GM23338 (cell line): ENCODE measurements at regions not wholly inside any gene's neighbourhood (a gene's known extent, or its start where the extent isn't known, plus 50 kb on each side); places are given as distances from the start of the nearest gene placed in this dataset.

Source experiments
- ATAC-seq: fragments of 200-7000 bp; cut with Tn5 transposase; 3 replicates; pipeline ENCODE4 v1.9.1; 2020
- DNase-seq: peaks from one replicate; pipeline ENCODE4 v3.0.0-alpha.2; 2015; ENCODE audit warnings: low spot score
- H2AFZ ChIP-seq: fragments of 200-600 bp; sonication (generic); 2 replicates; pipeline ENCODE4 v1.8.0; 2016; ENCODE audit warnings: antibody characterized with exemption, mild to moderate bottlenecking, moderate library complexity
- H3F3A ChIP-seq: fragments of 200-600 bp; sonication (generic); replicated peaks from 2 replicates; pipeline ENCODE4 v1.8.0; 2017; ENCODE audit warnings: antibody characterized with exemption, mixed run types, low read depth
- H3K27ac ChIP-seq: fragments of 200-600 bp; sonication (generic); 2 replicates; pipeline ENCODE4 v1.6.1; 2016; ENCODE audit warnings: low read depth
- H3K27me3 ChIP-seq: fragments of 200-600 bp; sonication (generic); 2 replicates; pipeline ENCODE4 v1.8.0; 2016; ENCODE audit warnings: mild to moderate bottlenecking, mixed run types, moderate library complexity; ENCODE audit not compliant: insufficient read depth
- H3K36me3 ChIP-seq: fragments of 200-600 bp; sonication (generic); 2 replicates; pipeline ENCODE4 v1.8.0; 2016; ENCODE audit warnings: mild to moderate bottlenecking; ENCODE audit not compliant: insufficient read depth
- H3K4me1 ChIP-seq: fragments of 200-600 bp; sonication (generic); 2 replicates; pipeline ENCODE4 v1.8.0; 2016; ENCODE audit warnings: mild to moderate bottlenecking, moderate library complexity; ENCODE audit not compliant: insufficient read depth
- H3K4me2 ChIP-seq: fragments of 200-600 bp; sonication (generic); 2 replicates; pipeline ENCODE4 v1.7.1; 2017; ENCODE audit warnings: mixed run types
- H3K4me3 ChIP-seq: fragments of 200-600 bp; sonication (generic); 2 replicates; pipeline ENCODE4 v1.6.1; 2016; ENCODE audit warnings: mixed run types
- H3K79me2 ChIP-seq: fragments of 200-600 bp; sonication (generic); replicated peaks from 2 replicates; pipeline ENCODE4 v1.8.0; 2017; ENCODE audit warnings: mild to moderate bottlenecking; ENCODE audit not compliant: insufficient read depth
- H3K9me2 ChIP-seq: fragments of 200-600 bp; sonication (generic); 2 replicates; pipeline ENCODE4 v1.8.0; 2017; ENCODE audit not compliant: insufficient read depth
- H4K20me1 ChIP-seq: fragments of 200-600 bp; sonication (generic); replicated peaks from 2 replicates; pipeline ENCODE4 v1.8.0; 2017; ENCODE audit warnings: mild to moderate bottlenecking; ENCODE audit not compliant: insufficient read depth
- H3K27ac Mint-ChIP-seq: 2 replicates; pipeline ENCODE4 v1.8.0; 2020; ENCODE audit warnings: inconsistent platforms, mild to moderate bottlenecking, moderate library complexity, mixed read lengths
- H3K27me3 Mint-ChIP-seq: 3 replicates; pipeline ENCODE4 v1.8.0; 2022; ENCODE audit warnings: low read depth, mild to moderate bottlenecking, moderate library complexity, mixed read lengths, inconsistent platforms; ENCODE audit not compliant: insufficient read depth, poor library complexity
- H3K36me3 Mint-ChIP-seq: 3 replicates; pipeline ENCODE4 v1.8.0; 2021; ENCODE audit warnings: low read depth, mild to moderate bottlenecking, inconsistent platforms, moderate library complexity, mixed read lengths
- H3K4me1 Mint-ChIP-seq: 3 replicates; pipeline ENCODE4 v1.8.0; 2020; ENCODE audit warnings: mild to moderate bottlenecking, inconsistent platforms, mixed read lengths
- H3K4me3 Mint-ChIP-seq: 3 replicates; pipeline ENCODE4 v1.8.0; 2021; ENCODE audit warnings: moderate library complexity, mild to moderate bottlenecking, inconsistent platforms, mixed read lengths
- H3K9me3 Mint-ChIP-seq: 3 replicates; pipeline ENCODE4 v1.8.0; 2020; ENCODE audit warnings: moderate library complexity, mild to moderate bottlenecking, inconsistent platforms, mixed read lengths
- ETS1 ChIP-seq: IDR thresholded peaks from 2 replicates; pipeline ENCODE4 v1.6.1; 2016; ENCODE audit warnings: antibody characterized with exemption
- POLR2AphosphoS5 ChIP-seq: IDR thresholded peaks from 2 replicates; pipeline ENCODE4 v1.6.1; 2016; ENCODE audit warnings: antibody characterized with exemption, low read depth
- ZNF114 ChIP-seq: fragments of 250-450 bp; sonication (Bioruptor Pico); IDR thresholded peaks from 2 replicates; pipeline ENCODE4 v1.5.0; 2020; ENCODE audit warnings: mild to moderate bottlenecking, moderate library complexity
- TF ChIP-seq, protein P1 (sequence below): fragments of 250-450 bp; sonication (Bioruptor Pico); IDR thresholded peaks from 2 replicates; pipeline ENCODE4 v1.5.0; 2020; ENCODE audit warnings: mild to moderate bottlenecking, moderate library complexity
- TF ChIP-seq, protein P2 (sequence below), 2 experiments: fragments of 200-600 bp in 1 of 2; sonication (generic) in 1 of 2; conservative IDR thresholded peaks; 2 replicates each; pipeline versions ENCODE4 v1.5.1 to v1.6.1; 2016 to 2017; ENCODE audit warnings: antibody characterized with exemption in 2 of 2, low read depth in 2 of 2, mild to moderate bottlenecking in 2 of 2, moderate library complexity in 1 of 2

- no peak overlapping the region for H3K4me2 ChIP-seq
- ATAC-seq (no peak), DNase-seq (no peak)
- no peaks in the 10 kb centered on the region for H3K36me3 ChIP-seq
- H3F3A ChIP-seq, result no peaks in the 10 kb centered on the region
- no peak overlapping the region for H2AFZ ChIP-seq
- no peaks in the 10 kb centered on the region for H3K4me1 ChIP-seq
- H3K36me3 Mint-ChIP-seq, result no peaks in the 10 kb centered on the region
- no peaks in the 10 kb centered on the region for H3K27me3 ChIP-seq
- H3K9me2 ChIP-seq, result no peaks in the 10 kb centered on the region
- H3K4me3 Mint-ChIP-seq, result no peak overlapping the region
- peaks cover 1% of the 10 kb centered on the region for H3K27me3 Mint-ChIP-seq
- TF ChIP-seq, protein P1, sequence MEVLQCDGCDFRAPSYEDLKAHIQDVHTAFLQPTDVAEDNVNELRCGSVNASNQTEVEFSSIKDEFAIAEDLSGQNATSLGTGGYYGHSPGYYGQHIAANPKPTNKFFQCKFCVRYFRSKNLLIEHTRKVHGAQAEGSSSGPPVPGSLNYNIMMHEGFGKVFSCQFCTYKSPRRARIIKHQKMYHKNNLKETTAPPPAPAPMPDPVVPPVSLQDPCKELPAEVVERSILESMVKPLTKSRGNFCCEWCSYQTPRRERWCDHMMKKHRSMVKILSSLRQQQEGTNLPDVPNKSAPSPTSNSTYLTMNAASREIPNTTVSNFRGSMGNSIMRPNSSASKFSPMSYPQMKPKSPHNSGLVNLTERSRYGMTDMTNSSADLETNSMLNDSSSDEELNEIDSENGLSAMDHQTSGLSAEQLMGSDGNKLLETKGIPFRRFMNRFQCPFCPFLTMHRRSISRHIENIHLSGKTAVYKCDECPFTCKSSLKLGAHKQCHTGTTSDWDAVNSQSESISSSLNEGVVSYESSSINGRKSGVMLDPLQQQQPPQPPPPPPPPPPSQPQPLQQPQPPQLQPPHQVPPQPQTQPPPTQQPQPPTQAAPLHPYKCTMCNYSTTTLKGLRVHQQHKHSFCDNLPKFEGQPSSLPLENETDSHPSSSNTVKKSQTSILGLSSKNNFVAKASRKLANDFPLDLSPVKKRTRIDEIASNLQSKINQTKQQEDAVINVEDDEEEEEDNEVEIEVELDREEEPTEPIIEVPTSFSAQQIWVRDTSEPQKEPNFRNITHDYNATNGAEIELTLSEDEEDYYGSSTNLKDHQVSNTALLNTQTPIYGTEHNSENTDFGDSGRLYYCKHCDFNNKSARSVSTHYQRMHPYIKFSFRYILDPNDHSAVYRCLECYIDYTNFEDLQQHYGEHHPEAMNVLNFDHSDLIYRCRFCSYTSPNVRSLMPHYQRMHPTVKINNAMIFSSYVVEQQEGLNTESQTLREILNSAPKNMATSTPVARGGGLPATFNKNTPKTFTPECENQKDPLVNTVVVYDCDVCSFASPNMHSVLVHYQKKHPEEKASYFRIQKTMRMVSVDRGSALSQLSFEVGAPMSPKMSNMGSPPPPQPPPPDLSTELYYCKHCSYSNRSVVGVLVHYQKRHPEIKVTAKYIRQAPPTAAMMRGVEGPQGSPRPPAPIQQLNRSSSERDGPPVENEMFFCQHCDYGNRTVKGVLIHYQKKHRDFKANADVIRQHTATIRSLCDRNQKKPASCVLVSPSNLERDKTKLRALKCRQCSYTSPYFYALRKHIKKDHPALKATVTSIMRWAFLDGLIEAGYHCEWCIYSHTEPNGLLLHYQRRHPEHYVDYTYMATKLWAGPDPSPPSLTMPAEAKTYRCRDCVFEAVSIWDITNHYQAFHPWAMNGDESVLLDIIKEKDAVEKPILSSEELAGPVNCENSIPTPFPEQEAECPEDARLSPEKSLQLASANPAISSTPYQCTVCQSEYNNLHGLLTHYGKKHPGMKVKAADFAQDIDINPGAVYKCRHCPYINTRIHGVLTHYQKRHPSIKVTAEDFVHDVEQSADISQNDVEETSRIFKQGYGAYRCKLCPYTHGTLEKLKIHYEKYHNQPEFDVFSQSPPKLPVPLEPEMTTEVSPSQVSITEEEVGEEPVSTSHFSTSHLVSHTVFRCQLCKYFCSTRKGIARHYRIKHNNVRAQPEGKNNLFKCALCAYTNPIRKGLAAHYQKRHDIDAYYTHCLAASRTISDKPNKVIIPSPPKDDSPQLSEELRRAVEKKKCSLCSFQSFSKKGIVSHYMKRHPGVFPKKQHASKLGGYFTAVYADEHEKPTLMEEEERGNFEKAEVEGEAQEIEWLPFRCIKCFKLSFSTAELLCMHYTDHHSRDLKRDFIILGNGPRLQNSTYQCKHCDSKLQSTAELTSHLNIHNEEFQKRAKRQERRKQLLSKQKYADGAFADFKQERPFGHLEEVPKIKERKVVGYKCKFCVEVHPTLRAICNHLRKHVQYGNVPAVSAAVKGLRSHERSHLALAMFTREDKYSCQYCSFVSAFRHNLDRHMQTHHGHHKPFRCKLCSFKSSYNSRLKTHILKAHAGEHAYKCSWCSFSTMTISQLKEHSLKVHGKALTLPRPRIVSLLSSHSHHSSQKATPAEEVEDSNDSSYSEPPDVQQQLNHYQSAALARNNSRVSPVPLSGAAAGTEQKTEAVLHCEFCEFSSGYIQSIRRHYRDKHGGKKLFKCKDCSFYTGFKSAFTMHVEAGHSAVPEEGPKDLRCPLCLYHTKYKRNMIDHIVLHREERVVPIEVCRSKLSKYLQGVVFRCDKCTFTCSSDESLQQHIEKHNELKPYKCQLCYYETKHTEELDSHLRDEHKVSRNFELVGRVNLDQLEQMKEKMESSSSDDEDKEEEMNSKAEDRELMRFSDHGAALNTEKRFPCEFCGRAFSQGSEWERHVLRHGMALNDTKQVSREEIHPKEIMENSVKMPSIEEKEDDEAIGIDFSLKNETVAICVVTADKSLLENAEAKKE (CRISPR knock-in tag), result no peak
- TF ChIP-seq POLR2AphosphoS5 (no peak), ZNF114 (CRISPR knock-in tag) (no peak), ETS1 (no peak)
- TF ChIP-seq, protein P2, sequence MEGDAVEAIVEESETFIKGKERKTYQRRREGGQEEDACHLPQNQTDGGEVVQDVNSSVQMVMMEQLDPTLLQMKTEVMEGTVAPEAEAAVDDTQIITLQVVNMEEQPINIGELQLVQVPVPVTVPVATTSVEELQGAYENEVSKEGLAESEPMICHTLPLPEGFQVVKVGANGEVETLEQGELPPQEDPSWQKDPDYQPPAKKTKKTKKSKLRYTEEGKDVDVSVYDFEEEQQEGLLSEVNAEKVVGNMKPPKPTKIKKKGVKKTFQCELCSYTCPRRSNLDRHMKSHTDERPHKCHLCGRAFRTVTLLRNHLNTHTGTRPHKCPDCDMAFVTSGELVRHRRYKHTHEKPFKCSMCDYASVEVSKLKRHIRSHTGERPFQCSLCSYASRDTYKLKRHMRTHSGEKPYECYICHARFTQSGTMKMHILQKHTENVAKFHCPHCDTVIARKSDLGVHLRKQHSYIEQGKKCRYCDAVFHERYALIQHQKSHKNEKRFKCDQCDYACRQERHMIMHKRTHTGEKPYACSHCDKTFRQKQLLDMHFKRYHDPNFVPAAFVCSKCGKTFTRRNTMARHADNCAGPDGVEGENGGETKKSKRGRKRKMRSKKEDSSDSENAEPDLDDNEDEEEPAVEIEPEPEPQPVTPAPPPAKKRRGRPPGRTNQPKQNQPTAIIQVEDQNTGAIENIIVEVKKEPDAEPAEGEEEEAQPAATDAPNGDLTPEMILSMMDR (conservative IDR thresholded peaks at IDR 0.05; ENCODE audit: low read depth in 2 of 2), result no peak
- no peaks in the 10 kb centered on the region for H3K9me3 Mint-ChIP-seq
- no peaks in the 10 kb centered on the region for H3K79me2 ChIP-seq
- H3K4me3 ChIP-seq, result no peak overlapping the region
- H3K4me1 Mint-ChIP-seq, result no peaks in the 10 kb centered on the region; the same call in none of the 3 replicates
- no peak overlapping the region for H3K27ac Mint-ChIP-seq
- H3K27ac ChIP-seq, result no peak overlapping the region
- no peaks in the 10 kb centered on the region; the same call in 1 of the 2 replicates for H4K20me1 ChIP-seq
Observed at GRCh38 chr2:198710562-198710961, 747.2 kb downstream of the SATB2 start.
